ENCODE measurements at regions not wholly inside any gene's neighbourhood (a gene's known extent, or its start where the extent isn't known, plus 50 kb on each side); places are given as distances from the start of the nearest gene placed in this dataset.

DNA sequence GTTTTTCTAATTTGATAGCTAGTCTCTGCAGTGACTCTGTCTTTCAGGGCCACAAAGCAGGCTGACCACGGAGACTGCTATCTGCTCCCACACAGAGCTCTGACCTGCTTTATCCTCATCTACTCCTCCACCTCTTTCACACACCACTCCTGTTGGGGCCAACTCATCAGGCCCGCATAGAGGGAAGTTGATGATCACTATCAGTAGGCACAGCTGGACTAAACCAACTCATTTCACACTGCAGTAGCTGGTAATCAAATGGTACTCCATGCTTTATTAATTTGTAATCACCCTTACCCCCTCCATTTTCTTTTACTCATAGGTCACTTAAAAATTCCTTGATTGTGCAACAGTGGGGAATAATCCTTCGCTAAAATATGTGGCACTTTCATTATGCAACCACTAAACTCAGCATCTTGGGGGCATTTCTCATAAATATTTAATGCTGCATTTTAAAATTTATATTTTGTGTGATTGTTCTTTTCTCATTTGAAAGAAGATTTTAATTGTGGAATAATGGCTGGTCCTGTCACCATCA is 249.8 kb upstream of the GCFC2 start:
- H3K4me1 ChIP-seq (ENCODE audit: insufficient read depth, low read length): no peaks in the 10 kb centered on the region
- H3K9me3 ChIP-seq (ENCODE audit: low read length): no peaks in the 10 kb centered on the region
- POLR2A ChIA-PET (ENCODE audit: unreplicated experiment): no interaction called here
- H3K27ac ChIP-seq (ENCODE audit: low read length): no peak overlapping the region
- no peaks in the 10 kb centered on the region for H3K9me2 ChIP-seq (replicated peaks; ENCODE audit: low read length)
- CTCF ChIA-PET: no interaction called here
- H3K27me3 ChIP-seq (ENCODE audit: low read length): 0 out of 2 replicates have a peak, but pooled peaks cover 3% of the 10 kb centered on the region
- no peak overlapping the region for H2AFZ ChIP-seq (ENCODE audit: low read length)
- TF ChIP-seq EZH2 (IDR thresholded peaks at IDR 0.05; ENCODE audit: low read length, unreplicated experiment) (no peak), EZH2phosphoT487 (IDR thresholded peaks at IDR 0.05; ENCODE audit: borderline replicate concordance, low read length) (no peak)
- TF ChIP-seq, protein P1, sequence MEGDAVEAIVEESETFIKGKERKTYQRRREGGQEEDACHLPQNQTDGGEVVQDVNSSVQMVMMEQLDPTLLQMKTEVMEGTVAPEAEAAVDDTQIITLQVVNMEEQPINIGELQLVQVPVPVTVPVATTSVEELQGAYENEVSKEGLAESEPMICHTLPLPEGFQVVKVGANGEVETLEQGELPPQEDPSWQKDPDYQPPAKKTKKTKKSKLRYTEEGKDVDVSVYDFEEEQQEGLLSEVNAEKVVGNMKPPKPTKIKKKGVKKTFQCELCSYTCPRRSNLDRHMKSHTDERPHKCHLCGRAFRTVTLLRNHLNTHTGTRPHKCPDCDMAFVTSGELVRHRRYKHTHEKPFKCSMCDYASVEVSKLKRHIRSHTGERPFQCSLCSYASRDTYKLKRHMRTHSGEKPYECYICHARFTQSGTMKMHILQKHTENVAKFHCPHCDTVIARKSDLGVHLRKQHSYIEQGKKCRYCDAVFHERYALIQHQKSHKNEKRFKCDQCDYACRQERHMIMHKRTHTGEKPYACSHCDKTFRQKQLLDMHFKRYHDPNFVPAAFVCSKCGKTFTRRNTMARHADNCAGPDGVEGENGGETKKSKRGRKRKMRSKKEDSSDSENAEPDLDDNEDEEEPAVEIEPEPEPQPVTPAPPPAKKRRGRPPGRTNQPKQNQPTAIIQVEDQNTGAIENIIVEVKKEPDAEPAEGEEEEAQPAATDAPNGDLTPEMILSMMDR (conservative IDR thresholded peaks at IDR 0.05; ENCODE audit: low read depth, low read length): no peak
- intact Hi-C loops (cut with micrococcal nuclease): no loop called here
- no peak overlapping the region for H3K4me3 ChIP-seq (ENCODE audit: low read length)
- DNase-seq: no peak
- no peaks in the 10 kb centered on the region for H3F3A ChIP-seq (ENCODE audit: low read length, unreplicated experiment)
- H3K4me2 ChIP-seq (ENCODE audit: low read length): no peak overlapping the region
- no peak for ATAC-seq
- H3K79me2 ChIP-seq (ENCODE audit: low read length): no peaks in the 10 kb centered on the region
- H4K20me1 ChIP-seq (ENCODE audit: low read length): no peaks in the 10 kb centered on the region
- no TSS peak for BruUV-seq (replicated peaks)
- H3K36me3 ChIP-seq (ENCODE audit: low read depth, low read length): no peaks in the 10 kb centered on the region
- no peak overlapping the region for H3K9ac ChIP-seq (ENCODE audit: low read length)

DNA sequence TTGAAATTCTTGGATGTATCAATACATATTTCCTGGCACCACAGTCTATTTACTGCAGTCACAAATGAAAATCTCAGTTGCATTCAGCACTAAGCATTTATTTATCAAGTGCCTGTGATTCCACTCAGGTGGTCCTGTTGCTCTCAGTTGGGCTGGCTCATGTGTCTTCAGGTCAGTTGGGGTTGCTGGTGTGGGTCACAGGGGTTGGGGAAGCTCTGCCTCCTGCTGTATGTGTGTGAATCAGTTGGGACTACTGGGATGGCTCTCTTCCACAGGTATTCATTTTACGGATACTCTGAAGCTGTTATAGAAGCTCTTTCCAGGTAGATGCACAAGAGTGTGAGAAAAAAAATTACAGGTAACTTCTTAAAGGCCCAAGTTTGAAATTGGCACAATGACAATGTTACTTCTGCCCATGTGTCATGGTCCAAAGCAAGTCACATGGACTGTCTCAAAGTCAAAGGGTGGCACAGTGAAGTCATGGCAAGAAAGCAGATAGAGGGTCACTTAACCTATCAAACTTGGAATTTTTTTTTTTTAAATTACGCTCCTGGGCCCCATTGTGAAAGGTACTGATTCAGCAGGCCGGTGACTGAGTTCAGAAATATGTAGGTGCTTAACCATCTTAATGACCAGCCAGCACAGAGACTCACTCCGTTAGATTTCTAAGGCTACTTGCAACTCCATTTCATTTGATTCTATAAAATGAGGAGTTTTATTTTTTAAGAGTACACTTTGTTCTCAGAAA is 249.2 kb upstream of the GCFC2 start:
- TF ChIP-seq EZH2 (IDR thresholded peaks at IDR 0.05; ENCODE audit: low read length, unreplicated experiment) (no peak), EZH2phosphoT487 (IDR thresholded peaks at IDR 0.05; ENCODE audit: borderline replicate concordance, low read length) (no peak)
- TF ChIP-seq, protein P1 (conservative IDR thresholded peaks at IDR 0.05; ENCODE audit: low read depth, low read length): no peak
- Histone ChIP-seq H3K4me1 (ENCODE audit: insufficient read depth, low read length) (no peaks in the 10 kb centered on the region), H3K9me3 (ENCODE audit: low read length) (no peaks in the 10 kb centered on the region), H3F3A (ENCODE audit: low read length, unreplicated experiment) (no peaks in the 10 kb centered on the region), H3K4me2 (ENCODE audit: low read length) (no peak overlapping the region), H2AFZ (ENCODE audit: low read length) (no peak overlapping the region), H3K36me3 (ENCODE audit: low read depth, low read length) (no peaks in the 10 kb centered on the region), H3K27me3 (ENCODE audit: low read length) (0 out of 2 replicates have a peak, but pooled peaks cover 3% of the 10 kb centered on the region), H4K20me1 (ENCODE audit: low read length) (no peaks in the 10 kb centered on the region), H3K9me2 (replicated peaks; ENCODE audit: low read length) (no peaks in the 10 kb centered on the region), H3K4me3 (ENCODE audit: low read length) (no peak overlapping the region), H3K79me2 (ENCODE audit: low read length) (no peaks in the 10 kb centered on the region), H3K27ac (ENCODE audit: low read length) (no peak overlapping the region), H3K9ac (ENCODE audit: low read length) (no peak overlapping the region)
- CTCF ChIA-PET: no interaction called here
- DNase-seq: no peak
- intact Hi-C loops (cut with micrococcal nuclease): no loop called here
- POLR2A ChIA-PET (ENCODE audit: unreplicated experiment): no interaction called here
- no peak for ATAC-seq
- BruUV-seq (replicated peaks): no TSS peak

DNA sequence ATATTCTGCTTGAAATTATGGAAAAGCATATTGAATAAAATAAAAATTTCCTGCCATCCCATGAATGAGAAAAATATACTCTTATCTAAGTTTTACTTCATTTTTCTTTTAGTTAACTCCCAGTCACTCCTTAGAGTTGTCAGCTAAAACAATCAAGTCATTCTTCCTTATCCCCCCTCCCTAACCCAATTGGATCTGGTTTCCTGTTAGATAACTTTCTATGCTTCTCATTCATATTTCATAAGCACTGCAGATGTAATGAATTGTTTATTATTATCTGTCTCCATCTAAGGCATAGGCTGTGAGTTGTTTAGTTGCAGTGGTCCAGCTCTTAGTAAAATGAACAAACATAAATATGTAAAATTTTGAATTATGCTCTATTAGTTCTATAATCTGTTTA is 244.0 kb upstream of the GCFC2 start:
- BruUV-seq (replicated peaks): no TSS peak
- CTCF ChIA-PET: no interaction called here
- H3K79me2 ChIP-seq (ENCODE audit: low read length): no peaks in the 10 kb centered on the region
- H3K4me3 ChIP-seq (ENCODE audit: low read length): no peak overlapping the region
- H3K36me3 ChIP-seq (ENCODE audit: low read depth, low read length): no peaks in the 10 kb centered on the region
- 0 out of 2 replicates have a peak, but pooled peaks cover 3% of the 10 kb centered on the region for H3K27me3 ChIP-seq (ENCODE audit: low read length)
- POLR2A ChIA-PET (ENCODE audit: unreplicated experiment): no interaction called here
- H3K27ac ChIP-seq (ENCODE audit: low read length): no peak overlapping the region
- no peaks in the 10 kb centered on the region for H3F3A ChIP-seq (ENCODE audit: low read length, unreplicated experiment)
- intact Hi-C loops (cut with micrococcal nuclease): no loop called here
- DNase-seq (no peak), ATAC-seq (no peak)
- TF ChIP-seq, protein P1 (conservative IDR thresholded peaks at IDR 0.05; ENCODE audit: low read depth, low read length): no peak
- no peak for TF ChIP-seq EZH2phosphoT487 (IDR thresholded peaks at IDR 0.05; ENCODE audit: borderline replicate concordance, low read length)
- no peak for TF ChIP-seq EZH2 (IDR thresholded peaks at IDR 0.05; ENCODE audit: low read length, unreplicated experiment)
- no peak overlapping the region for H2AFZ ChIP-seq (ENCODE audit: low read length)
- no peak overlapping the region for H3K4me2 ChIP-seq (ENCODE audit: low read length)
- no peaks in the 10 kb centered on the region for H3K9me2 ChIP-seq (replicated peaks; ENCODE audit: low read length)
- no peaks in the 10 kb centered on the region for H3K9me3 ChIP-seq (ENCODE audit: low read length)
- no peaks in the 10 kb centered on the region for H4K20me1 ChIP-seq (ENCODE audit: low read length)
- no peak overlapping the region for H3K9ac ChIP-seq (ENCODE audit: low read length)
- H3K4me1 ChIP-seq (ENCODE audit: insufficient read depth, low read length): no peaks in the 10 kb centered on the region
